MCF 10A (cell line): ENCODE measurements at regions not wholly inside any gene's neighbourhood (a gene's known extent, or its start where the extent isn't known, plus 50 kb on each side); places are given as distances from the start of the nearest gene placed in this dataset.

Experiments
- BruUV-seq: library from RNA; stranded (reverse); fragments of 400-500 nt; replicated peaks from 2 replicates; lab custom pipeline; 2021; lab: Mats Ljungman, UMichigan
- CTCF ChIA-PET: fragments of 300-600 bp; sonication (Branson Sonifier 250); formaldehyde crosslinking; extraction: SDS; loops from one replicate; lab custom pipeline; 2021; ENCODE audit warnings: antibody characterized with exemption, inconsistent platforms; lab: Yijun Ruan, JAX
- POLR2A ChIA-PET: fragments of 300-600, 350-650 bp; sonication (Branson Sonifier 250); formaldehyde crosslinking; extraction: SDS; loops from one replicate; lab custom pipeline; 2020; ENCODE audit warnings: antibody characterized with exemption, inconsistent platforms; lab: Yijun Ruan, JAX
- DNase-seq: peaks from one replicate; pipeline ENCODE4 v3.0.0-alpha.2; 2018; ENCODE audit not compliant: unreplicated experiment
- H3K27ac Mint-ChIP-seq: one replicate; pipeline ENCODE4 v1.8.0; 2022; ENCODE audit warnings: mild to moderate bottlenecking, low read depth, mixed read lengths; ENCODE audit not compliant: unreplicated experiment
- H3K27me3 Mint-ChIP-seq: one replicate; pipeline ENCODE4 v1.8.0; 2022; ENCODE audit warnings: mixed read lengths; ENCODE audit not compliant: insufficient read depth, unreplicated experiment
- H3K36me3 Mint-ChIP-seq: one replicate; pipeline ENCODE4 v1.8.0; 2022; ENCODE audit warnings: mild to moderate bottlenecking, moderate library complexity, mixed read lengths; ENCODE audit not compliant: insufficient read depth, unreplicated experiment
- H3K4me1 Mint-ChIP-seq: one replicate; pipeline ENCODE4 v1.8.0; 2022; ENCODE audit warnings: mixed read lengths; ENCODE audit not compliant: insufficient read depth, unreplicated experiment
- H3K4me3 Mint-ChIP-seq: one replicate; pipeline ENCODE4 v1.8.0; 2022; ENCODE audit warnings: mild to moderate bottlenecking, moderate library complexity, mixed read lengths; ENCODE audit not compliant: unreplicated experiment
- H3K9me3 Mint-ChIP-seq: one replicate; pipeline ENCODE4 v1.8.0; 2022; ENCODE audit warnings: mixed read lengths; ENCODE audit not compliant: unreplicated experiment
- CTCF ChIP-seq: fragments of 200-600 bp; IDR thresholded peaks from one replicate; pipeline ENCODE4 v1.8.0; 2022; ENCODE audit warnings: antibody characterized with exemption, mild to moderate bottlenecking; ENCODE audit not compliant: unreplicated experiment
- intact Hi-C: fragments of 100-400 bp; cut with micrococcal nuclease; formaldehyde crosslinking; loops from 2 replicates; pipeline ENCODE4 v1.14.1; 2022

DNA sequence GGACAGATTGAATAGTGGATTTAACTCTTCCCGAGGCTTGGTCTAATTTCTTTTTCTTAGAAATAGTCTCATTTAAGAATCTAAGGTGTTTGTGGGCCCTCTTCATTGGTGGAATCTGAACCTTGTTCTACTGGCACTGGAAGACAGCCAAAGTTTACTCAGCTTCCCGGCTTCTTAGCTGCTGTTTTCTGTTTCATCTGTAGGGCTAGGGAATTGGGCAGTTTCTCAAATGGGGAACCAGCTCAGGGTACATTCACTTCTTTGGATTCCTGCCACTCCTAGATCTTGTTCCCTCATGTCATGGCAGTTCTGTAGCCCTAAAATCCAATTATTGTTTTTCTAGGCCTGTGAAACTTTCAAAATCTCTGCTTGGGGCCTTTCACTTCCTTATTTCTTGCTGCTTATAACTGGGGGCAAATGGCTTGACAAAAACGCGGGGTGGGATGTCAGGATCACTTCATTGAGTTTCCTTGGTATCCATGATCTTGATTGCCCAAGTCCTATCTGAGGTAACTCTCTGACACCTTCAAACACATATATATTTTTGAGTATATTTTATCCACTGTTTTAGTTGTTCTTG is 985.0 kb downstream of the C4orf33 start:
- Mint-ChIP-seq H3K4me1 (peaks cover 22% of the 10 kb centered on the region), H3K36me3 (no peaks in the 10 kb centered on the region), H3K27me3 (no peaks in the 10 kb centered on the region), H3K27ac (peak overlapping the region; percentile 2), H3K9me3 (no peaks in the 10 kb centered on the region), H3K4me3 (no peak overlapping the region)
- ChIA-PET POLR2A (interaction anchor here (0.6 to 0.8 kb wide), 2 partner anchors 20 to 80 kb away, joined by 3 read pairs; no protein-coding TSS in a partner anchor), CTCF (no interaction called here)
- intact Hi-C loops: no loop called here
- DNase-seq: peak; percentile 24
- TF ChIP-seq CTCF: no peak
- no TSS peak for BruUV-seq

DNA sequence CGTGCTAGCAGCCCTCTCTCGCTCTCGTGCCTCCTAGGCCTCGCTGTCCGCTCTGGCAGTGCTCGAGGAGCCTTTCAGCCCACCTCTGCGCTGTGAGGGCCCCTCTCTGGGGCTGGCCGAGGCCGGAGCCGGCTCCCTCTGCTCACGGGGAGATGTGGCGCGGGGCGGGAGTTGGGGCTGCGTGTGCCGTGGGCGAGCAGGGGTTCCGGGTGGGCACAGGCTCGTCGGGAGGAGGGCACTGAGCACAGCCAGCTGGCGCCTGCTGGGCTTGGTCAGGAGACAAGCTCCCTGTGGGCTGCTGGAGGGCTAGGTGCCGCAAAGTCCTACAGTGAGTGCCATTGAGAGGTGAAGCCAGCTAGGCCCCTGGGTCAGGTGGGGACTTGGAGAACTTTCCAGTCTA is 994.5 kb downstream of the C4orf33 start:
- Mint-ChIP-seq H3K27me3 (no peaks in the 10 kb centered on the region), H3K36me3 (no peaks in the 10 kb centered on the region), H3K27ac (no peak overlapping the region), H3K4me3 (no peak overlapping the region), H3K9me3 (no peaks in the 10 kb centered on the region), H3K4me1 (no peaks in the 10 kb centered on the region)
- ChIA-PET CTCF (no interaction called here), POLR2A (no interaction called here)
- intact Hi-C loops: no loop called here
- TF ChIP-seq CTCF: no peak
- no peak for DNase-seq
- no TSS peak for BruUV-seq

DNA sequence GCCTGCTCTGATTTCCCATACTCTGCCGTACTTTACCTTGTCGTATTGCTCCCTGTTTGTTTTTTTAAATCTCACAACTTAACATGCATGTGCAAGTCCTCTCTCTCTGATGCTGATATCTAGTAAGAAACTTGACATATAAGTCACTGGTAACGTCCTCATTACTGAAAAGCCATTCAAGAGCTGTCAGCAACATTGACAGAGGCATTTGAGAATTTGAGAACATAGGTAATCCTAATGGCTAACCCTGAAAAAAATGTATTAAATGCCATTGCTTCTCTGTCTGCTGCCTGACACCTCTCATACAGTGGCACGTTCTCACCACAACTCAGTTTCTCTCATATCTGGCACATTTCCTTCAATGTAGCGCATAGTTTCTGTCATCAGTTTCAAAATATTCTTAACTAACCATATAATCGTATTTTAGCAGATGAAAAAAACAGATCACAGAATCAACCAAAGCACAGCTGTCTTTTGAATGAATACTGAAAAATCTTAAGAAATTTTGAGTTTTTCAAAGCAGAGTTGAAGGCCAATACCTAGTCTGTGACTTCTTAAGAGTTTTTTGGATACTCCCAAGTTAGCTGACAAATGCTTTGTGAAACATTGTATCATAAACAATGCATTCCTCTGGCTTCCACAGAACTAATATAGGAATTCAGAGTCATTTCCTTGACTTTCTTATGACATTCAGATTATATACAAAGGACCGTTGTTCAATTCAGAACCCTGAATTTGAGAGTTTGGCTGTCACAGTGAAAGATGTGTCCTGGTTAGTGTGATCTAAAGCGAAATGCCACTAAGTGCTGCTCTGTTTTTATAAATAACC is 996.4 kb downstream of the C4orf33 start:
- no peaks in the 10 kb centered on the region for H3K9me3 Mint-ChIP-seq
- CTCF ChIA-PET: no interaction called here
- H3K27ac Mint-ChIP-seq: no peak overlapping the region
- no peak for DNase-seq
- intact Hi-C loops: no loop called here
- H3K4me3 Mint-ChIP-seq: no peak overlapping the region
- no peak for TF ChIP-seq CTCF
- no peaks in the 10 kb centered on the region for H3K27me3 Mint-ChIP-seq
- no peaks in the 10 kb centered on the region for H3K36me3 Mint-ChIP-seq
- POLR2A ChIA-PET: interaction anchor here (0.7 kb wide), 1 partner anchor 11 kb away, joined by 4 read pairs; no protein-coding TSS in a partner anchor
- H3K4me1 Mint-ChIP-seq: no peaks in the 10 kb centered on the region
- no TSS peak for BruUV-seq

DNA sequence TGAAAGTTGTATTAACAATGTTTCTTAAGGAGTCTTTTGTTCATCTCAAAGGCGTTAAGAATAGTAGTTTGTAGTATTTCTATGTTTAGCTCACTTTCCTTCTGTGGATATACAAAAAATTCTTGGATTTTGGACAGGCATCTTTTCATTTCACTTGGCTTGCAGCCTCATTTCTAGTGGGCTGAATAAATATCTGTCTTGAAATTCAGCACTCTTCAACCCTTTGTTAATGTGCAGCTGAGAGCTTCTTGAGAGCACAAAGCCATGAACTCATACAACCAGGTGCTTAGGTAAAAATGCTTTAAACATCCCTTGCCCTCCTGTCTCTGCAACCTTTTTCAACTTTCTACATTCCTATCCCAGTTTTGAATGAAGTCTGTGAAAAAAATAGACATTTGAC is 1003.2 kb downstream of the C4orf33 start:
- CTCF ChIA-PET: no interaction called here
- DNase-seq: no peak
- POLR2A ChIA-PET: interaction anchor here (0.6 kb wide), 1 partner anchor 1669 kb away, joined by 3 read pairs; no protein-coding TSS in a partner anchor
- H3K36me3 Mint-ChIP-seq: no peaks in the 10 kb centered on the region
- intact Hi-C loops: no loop called here
- no TSS peak for BruUV-seq
- no peak overlapping the region for H3K27ac Mint-ChIP-seq
- H3K27me3 Mint-ChIP-seq: no peaks in the 10 kb centered on the region
- no peaks in the 10 kb centered on the region for H3K4me1 Mint-ChIP-seq
- no peaks in the 10 kb centered on the region for H3K9me3 Mint-ChIP-seq
- H3K4me3 Mint-ChIP-seq: no peak overlapping the region
- TF ChIP-seq CTCF: no peak
